LNCAP (cell line): ENCODE measurements at regions not wholly inside any gene's neighbourhood (a gene's known extent, or its start where the extent isn't known, plus 50 kb on each side); places are given as distances from the start of the nearest gene placed in this dataset.

ENCODE experiments used
- TF ChIP-seq, protein P1 (sequence below): fragments of 450-650 bp; IDR thresholded peaks from 2 replicates; pipeline ENCODE4 v1.5.1; 2017; ENCODE audit warnings: mild to moderate bottlenecking

- TF ChIP-seq, protein P1, sequence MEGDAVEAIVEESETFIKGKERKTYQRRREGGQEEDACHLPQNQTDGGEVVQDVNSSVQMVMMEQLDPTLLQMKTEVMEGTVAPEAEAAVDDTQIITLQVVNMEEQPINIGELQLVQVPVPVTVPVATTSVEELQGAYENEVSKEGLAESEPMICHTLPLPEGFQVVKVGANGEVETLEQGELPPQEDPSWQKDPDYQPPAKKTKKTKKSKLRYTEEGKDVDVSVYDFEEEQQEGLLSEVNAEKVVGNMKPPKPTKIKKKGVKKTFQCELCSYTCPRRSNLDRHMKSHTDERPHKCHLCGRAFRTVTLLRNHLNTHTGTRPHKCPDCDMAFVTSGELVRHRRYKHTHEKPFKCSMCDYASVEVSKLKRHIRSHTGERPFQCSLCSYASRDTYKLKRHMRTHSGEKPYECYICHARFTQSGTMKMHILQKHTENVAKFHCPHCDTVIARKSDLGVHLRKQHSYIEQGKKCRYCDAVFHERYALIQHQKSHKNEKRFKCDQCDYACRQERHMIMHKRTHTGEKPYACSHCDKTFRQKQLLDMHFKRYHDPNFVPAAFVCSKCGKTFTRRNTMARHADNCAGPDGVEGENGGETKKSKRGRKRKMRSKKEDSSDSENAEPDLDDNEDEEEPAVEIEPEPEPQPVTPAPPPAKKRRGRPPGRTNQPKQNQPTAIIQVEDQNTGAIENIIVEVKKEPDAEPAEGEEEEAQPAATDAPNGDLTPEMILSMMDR: no peak
Observed at GRCh38 chr7:115883629-115884028, 146.9 kb downstream of the TFEC start.

DNA sequence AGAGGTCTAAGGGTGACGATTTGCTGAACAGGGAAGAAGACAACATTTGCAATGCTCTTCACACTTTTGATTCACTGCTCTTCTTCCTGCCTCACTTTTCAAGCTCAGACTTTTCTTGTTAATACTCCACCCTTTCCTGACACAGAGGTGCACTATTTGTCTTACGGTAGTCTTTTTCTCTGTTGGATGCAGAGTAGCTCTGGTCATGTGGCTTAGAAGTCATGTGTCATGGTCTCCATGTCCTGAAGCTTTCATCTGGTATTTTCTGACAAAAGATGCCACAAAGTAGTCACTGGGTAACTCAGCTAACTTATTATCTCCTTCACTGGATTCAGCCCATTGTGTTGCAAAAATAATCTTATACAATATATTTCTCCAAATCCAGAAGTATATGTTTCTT, 149.1 kb downstream of the TFEC start:
- TF ChIP-seq, protein P1: no peak

DNA sequence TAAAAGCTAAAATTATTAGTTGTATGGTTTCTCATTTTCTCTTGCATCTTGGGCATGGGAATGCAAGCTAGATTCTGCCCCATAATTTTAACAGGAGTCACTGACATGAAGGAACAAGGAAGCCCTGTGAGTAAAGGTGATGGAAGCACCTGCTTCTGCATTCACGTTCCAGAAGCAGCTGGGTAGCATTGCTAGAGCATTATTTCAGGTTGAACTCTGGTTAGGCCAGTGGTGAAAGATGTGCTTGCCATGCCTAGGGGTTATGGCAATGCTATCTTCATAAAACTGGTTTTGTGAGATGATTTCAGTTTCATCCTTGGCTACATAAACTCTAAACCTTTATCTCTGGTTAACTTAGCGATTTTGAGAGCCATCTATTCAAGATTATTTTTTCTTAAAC, 151.4 kb downstream of the TFEC start:
- TF ChIP-seq, protein P1: no peak

DNA sequence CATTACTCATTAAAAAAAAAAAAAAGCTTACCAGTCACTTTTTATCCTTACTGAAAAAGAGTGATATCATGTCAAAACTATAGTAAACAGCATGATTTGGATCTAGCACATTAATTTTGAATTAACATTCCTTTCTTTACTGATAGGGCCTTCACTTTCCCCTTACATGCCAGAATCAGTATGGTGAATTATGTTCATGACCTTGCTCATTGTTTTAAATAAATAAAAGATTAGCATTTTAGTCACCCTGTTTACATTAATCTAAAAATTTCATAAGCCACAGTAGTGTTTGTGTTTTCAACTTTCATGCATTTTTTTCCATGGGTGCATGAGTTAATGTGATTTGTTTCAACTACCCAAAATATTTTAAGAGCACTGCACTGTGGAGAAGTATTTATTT, 160.8 kb downstream of the TFEC start:
- TF ChIP-seq, protein P1: no peak

DNA sequence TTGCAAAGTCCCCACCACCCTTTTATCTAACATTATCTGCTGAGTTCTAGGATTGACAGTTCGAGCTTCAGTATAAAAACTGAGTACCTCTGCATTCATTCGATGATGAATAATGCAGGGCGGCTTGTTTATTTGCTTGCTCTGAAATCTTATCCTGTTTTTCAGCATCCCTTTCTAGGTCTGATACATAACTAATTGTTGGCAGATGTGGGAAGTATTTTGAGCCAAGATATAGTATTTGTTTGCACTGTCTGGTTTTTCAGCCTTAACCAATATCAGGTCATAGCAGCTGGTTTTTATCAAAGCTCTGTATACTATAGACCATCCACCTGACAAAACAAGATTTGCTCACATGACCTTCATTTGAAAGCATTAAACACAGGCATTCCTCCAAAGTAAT, 161.4 kb downstream of the TFEC start:
- TF ChIP-seq, protein P1: no peak

- TF ChIP-seq, protein P1: no peak
Observed at GRCh38 chr7:115868369-115868768, 162.2 kb downstream of the TFEC start.

DNA sequence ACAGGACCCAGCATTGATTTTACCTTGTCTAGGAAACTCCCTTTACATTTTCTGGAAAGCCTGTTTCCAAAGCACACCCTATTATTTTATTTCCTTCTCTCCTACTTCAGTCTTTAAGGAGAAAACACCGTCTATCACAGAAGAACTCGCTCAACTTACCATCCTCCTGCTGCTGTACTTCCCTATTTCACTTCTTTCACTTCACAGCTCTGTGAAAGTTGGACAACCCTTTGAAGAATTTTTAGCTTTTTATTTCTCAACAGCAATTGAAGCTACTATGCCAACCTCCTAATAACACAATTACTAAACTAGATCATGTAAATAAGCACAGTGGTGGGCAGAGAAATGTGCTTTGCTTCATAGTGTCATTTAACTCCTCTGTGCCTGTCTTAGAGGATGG, 166.5 kb downstream of the TFEC start:
- TF ChIP-seq, protein P1: no peak

DNA sequence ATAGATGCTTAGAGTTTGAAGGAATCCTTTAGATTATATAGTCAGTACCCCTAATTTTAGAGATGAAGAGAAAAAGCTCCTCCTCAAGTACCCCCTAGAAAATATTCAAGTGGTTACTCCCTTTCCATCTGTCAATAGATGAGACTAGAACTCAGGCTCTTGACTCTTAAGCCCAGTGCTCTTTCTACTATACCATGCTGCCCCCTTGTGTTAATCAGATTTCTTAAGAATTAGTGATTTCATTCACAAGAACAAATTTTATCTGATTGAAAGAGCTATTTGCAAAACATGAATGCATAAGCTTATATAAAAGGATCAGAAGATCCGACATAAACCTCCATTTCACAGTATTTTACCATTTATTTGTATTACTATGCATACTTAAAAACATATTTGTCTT, 179.3 kb downstream of the TFEC start:
- TF ChIP-seq, protein P1: peak; percentile 39; the same call in 1 of the 2 replicates
